Endothelial cell (in vitro differentiated cells): ENCODE measurements at regions not wholly inside any gene's neighbourhood (a gene's known extent, or its start where the extent isn't known, plus 50 kb on each side); places are given as distances from the start of the nearest gene placed in this dataset.

ENCODE experiments used
- DNase-seq: peaks from one replicate; pipeline ENCODE4 v3.0.0; 2021; ENCODE audit warnings: low spot score
- H3K27ac Mint-ChIP-seq: one replicate; pipeline ENCODE4 v1.8.0; 2021; ENCODE audit warnings: mixed read lengths, inconsistent platforms; ENCODE audit not compliant: unreplicated experiment
- H3K27me3 Mint-ChIP-seq: one replicate; pipeline ENCODE4 v1.8.0; 2021; ENCODE audit warnings: mild to moderate bottlenecking, moderate library complexity, mixed read lengths, inconsistent platforms; ENCODE audit not compliant: unreplicated experiment
- H3K36me3 Mint-ChIP-seq: one replicate; pipeline ENCODE4 v1.8.0; 2021; ENCODE audit warnings: mild to moderate bottlenecking, low read depth, mixed read lengths, inconsistent platforms; ENCODE audit not compliant: unreplicated experiment
- H3K4me1 Mint-ChIP-seq: one replicate; pipeline ENCODE4 v1.8.0; 2021; ENCODE audit warnings: mild to moderate bottlenecking, mixed read lengths, inconsistent platforms; ENCODE audit not compliant: unreplicated experiment
- H3K4me3 Mint-ChIP-seq: one replicate; pipeline ENCODE4 v1.8.0; 2021; ENCODE audit warnings: mild to moderate bottlenecking, mixed read lengths, inconsistent platforms; ENCODE audit not compliant: unreplicated experiment
- H3K9me3 Mint-ChIP-seq: one replicate; pipeline ENCODE4 v1.8.0; 2021; ENCODE audit warnings: mixed read lengths, inconsistent platforms; ENCODE audit not compliant: unreplicated experiment
- CTCF ChIP-seq: fragments of 200-600 bp; sonication (generic); IDR thresholded peaks from one replicate; pipeline ENCODE4 v1.5.0; 2021; ENCODE audit warnings: antibody characterized with exemption; ENCODE audit not compliant: unreplicated experiment

- peaks cover 3% of the 10 kb centered on the region for H3K36me3 Mint-ChIP-seq
- H3K4me3 Mint-ChIP-seq: no peak overlapping the region
- no peaks in the 10 kb centered on the region for H3K9me3 Mint-ChIP-seq
- DNase-seq: no peak
- peaks cover 5% of the 10 kb centered on the region for H3K27me3 Mint-ChIP-seq
- no peaks in the 10 kb centered on the region for H3K4me1 Mint-ChIP-seq
- H3K27ac Mint-ChIP-seq: no peak overlapping the region
- no peak for TF ChIP-seq CTCF
These were observed 92.8 kb upstream of the FOXC1 start for GRCh38 chr6:1516742-1517520.

- Mint-ChIP-seq H3K27me3 (peaks cover 8% of the 10 kb centered on the region), H3K4me1 (no peaks in the 10 kb centered on the region), H3K4me3 (no peak overlapping the region), H3K9me3 (no peaks in the 10 kb centered on the region), H3K36me3 (peaks cover 3% of the 10 kb centered on the region), H3K27ac (no peak overlapping the region)
- no peak for DNase-seq
- no peak for TF ChIP-seq CTCF
These were observed 90.9 kb upstream of the FOXC1 start for GRCh38 chr6:1518855-1519254.

GRCh38 chr6:1519597-1519996 lies 90.1 kb upstream of the FOXC1 start:
- Mint-ChIP-seq H3K4me1 (peaks cover 3% of the 10 kb centered on the region), H3K9me3 (no peaks in the 10 kb centered on the region), H3K4me3 (no peak overlapping the region), H3K27me3 (peaks cover 8% of the 10 kb centered on the region), H3K27ac (no peak overlapping the region), H3K36me3 (peaks cover 3% of the 10 kb centered on the region)
- no peak for DNase-seq
- no peak for TF ChIP-seq CTCF

GRCh38 chr6:1522779-1523178 lies 86.9 kb upstream of the FOXC1 start:
- Mint-ChIP-seq H3K9me3 (no peaks in the 10 kb centered on the region), H3K27me3 (peaks cover 5% of the 10 kb centered on the region), H3K36me3 (peaks cover 3% of the 10 kb centered on the region), H3K4me1 (peaks cover 14% of the 10 kb centered on the region), H3K4me3 (no peak overlapping the region), H3K27ac (no peak overlapping the region)
- TF ChIP-seq CTCF: no peak
- DNase-seq: no peak

- Mint-ChIP-seq H3K9me3 (no peaks in the 10 kb centered on the region), H3K27ac (no peak overlapping the region), H3K4me1 (peaks cover 16% of the 10 kb centered on the region), H3K36me3 (peaks cover 3% of the 10 kb centered on the region), H3K27me3 (peaks cover 5% of the 10 kb centered on the region), H3K4me3 (no peak overlapping the region)
- TF ChIP-seq CTCF: peak; percentile 72
- peak; percentile 77 for DNase-seq
These were observed 85.7 kb upstream of the FOXC1 start for GRCh38 chr6:1524040-1524480.
